GDM1 (cell line): ENCODE measurements at regions not wholly inside any gene's neighbourhood (a gene's known extent, or its start where the extent isn't known, plus 50 kb on each side); places are given as distances from the start of the nearest gene placed in this dataset.

ENCODE experiments used
- DNase-seq: peaks from one replicate; lab custom pipeline; 2025; lab: John Stamatoyannopoulos, UW

DNA sequence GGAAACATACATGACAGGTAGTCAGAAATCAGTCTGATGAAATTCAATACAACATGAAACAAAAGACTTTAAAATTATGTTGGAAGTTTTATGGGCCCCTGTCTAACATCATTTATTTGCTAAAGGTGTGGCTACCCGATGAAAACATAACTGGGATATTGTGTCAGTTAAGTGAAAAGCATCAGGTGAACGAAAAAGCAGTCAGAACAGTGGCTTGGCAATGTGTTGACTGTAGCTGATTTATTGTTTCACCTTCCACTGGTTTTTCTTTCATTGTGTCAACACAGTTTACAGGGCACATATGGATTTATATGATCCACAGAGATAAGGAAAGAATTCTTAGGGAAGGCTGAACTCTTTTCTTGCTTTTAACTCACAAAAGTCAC lies 429.6 kb upstream of the ZNF608 start:
- no peak for DNase-seq

DNA sequence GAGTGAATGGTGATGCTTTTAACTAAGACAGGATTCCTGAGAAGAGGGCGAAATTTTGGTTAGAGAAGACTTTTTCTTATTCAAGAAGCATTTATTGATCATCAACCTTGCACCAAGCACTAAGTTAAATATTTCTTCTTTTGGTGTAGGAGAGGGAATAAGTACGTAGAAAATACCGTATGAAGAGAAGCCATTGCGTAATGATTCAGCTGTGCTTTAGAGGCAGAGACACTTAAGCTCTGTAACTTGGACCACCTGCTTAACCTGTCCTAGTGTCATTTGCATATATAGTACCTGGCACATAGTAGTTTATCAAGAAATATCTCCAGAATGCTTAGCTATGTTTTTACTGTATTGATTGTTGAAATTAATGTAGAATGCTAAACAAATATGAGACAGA lies 430.9 kb upstream of the ZNF608 start:
- no peak for DNase-seq

DNA sequence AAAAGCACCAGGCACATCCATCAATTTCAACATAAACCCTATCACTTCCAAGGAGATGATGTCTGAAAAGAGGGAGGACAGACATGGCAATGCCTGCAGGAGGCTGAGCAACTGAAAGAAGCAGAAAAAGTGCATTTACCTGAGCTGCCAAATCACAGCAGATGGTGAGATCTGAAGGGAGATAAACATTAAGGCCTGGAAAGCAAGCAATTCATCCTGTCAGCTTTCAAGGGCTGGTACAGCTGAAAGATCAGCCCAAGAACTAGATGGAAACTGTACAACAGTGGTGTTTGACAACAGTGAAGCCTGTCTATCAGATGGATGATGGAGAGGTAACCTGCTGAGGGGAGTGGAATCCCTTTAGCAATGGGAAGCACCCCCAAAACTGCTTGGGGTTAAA lies 433.2 kb upstream of the ZNF608 start:
- no peak for DNase-seq

DNA sequence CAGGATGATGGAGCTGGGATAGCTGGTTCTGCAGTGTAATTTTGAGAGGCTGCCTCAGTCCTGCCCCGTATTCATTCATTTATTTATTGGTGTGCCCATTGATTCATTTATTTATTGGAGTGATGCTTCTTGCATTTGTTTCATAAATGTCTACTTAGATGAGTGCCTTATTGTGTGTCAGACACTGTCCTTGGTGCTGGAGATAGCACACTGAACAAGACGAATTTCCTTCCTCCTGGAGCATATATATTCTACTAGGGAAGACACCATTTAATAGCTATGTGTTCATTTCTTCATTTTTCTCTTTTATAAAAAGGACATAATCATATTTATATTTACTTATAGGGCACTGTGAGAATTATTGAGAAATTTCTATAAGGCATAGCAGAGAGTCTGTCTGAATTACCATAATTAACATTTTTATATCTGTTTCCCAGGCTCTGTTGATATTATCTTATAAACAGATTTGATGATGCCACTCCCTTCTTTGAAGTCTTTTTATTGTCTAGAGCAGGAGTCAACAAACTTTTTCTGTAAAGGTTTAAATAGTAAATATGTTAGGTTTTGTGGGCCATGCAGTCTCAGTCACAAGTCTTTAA lies 433.9 kb upstream of the ZNF608 start:
- DNase-seq: no peak

DNA sequence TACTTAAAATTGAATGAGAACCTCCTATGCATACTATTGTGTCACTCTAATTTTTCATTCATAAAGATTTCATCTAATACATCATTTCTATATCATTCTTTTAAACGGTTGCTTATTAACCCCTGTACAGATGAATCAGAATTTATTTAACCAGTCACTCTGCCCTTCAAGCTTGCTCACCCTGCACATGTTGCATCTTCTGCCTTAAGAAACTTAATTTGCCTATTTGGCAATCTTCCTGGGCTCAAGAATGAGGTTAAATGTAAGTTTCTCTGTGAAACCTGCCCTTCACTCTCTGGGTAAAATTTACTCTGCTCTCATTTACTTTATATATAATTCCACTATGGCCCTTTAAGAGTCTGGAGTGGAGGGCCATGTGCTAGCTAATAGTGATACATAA lies 434.7 kb upstream of the ZNF608 start:
- no peak for DNase-seq

DNA sequence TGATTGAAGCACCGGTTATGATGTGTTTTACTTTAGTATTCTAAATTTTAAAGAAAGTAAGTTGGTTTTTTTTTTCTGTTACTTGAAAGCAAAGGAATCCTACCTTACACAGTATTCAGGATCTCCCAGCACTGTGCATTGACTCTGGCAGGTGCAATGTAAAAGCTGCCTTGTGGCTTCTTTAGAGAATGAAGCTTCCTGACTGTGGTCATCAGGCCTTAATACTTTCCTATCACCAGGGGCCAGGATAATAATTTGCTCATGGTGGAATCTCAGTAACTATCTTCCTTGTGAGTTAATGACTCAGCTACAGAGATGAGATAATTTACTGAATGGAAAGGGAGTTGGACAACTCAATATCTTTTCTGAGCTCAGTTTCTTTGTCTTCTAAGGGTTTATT lies 435.5 kb upstream of the ZNF608 start:
- DNase-seq: no peak

DNA sequence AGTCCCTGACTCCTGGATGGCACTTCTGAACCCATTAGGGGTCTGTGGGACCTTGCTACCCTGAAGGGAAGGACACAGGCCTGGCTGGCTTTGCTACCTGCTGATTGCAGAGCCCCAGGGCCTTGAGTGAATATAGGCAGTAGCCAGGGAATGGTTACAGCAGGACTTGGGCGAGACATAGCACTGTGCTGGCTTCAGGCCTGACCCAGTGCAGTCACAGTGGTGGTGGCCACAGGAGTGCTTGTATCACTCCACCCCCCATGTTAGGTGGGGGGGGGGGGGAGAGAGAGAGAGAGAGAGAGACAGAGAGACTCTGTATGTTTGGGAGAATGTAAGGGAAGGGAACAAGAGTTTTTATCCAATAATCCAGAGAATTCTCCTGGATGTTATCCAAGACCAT lies 439.3 kb upstream of the ZNF608 start:
- DNase-seq: no peak

DNA sequence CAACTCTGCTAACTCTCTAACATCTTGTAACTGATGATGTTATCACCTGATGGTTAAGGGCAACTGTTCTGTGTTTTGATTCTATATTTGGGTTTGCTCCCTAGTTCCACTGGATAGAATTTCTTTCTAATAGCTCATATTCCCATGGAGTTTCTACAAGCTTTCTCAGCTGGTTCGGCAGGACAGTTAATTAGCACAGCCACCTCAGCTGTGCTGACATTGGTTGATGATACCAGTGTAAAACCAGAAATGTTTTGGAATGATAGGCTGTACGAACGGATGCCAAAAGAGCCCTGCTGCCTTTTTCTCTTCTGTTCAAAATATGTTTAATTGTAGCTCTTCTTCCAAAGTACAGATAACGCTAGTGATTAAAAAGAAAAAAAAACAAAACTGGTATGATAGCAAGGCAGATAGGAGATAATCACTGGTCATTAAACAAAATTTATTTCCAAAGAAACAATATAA lies 440.5 kb upstream of the ZNF608 start:
- no peak for DNase-seq

DNA sequence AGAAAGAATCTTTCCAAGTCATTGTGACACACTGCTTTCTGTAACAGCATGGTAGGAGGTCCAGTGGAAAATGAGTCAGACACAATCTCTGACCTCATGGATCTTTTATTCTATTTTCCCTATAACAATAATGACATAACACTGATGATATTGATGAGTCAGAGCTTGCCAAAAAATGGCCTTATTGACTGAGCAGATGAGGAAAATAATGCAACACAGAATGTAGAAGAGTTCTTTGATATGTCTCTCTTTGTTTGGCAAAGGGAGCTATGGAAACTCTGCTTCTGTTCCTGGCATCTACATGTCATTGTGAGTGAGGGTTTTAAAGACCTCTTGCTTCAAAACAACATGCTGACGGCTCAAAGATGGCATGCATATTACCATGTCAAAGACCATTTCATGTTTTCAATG lies 443.1 kb upstream of the ZNF608 start:
- no peak for DNase-seq

DNA sequence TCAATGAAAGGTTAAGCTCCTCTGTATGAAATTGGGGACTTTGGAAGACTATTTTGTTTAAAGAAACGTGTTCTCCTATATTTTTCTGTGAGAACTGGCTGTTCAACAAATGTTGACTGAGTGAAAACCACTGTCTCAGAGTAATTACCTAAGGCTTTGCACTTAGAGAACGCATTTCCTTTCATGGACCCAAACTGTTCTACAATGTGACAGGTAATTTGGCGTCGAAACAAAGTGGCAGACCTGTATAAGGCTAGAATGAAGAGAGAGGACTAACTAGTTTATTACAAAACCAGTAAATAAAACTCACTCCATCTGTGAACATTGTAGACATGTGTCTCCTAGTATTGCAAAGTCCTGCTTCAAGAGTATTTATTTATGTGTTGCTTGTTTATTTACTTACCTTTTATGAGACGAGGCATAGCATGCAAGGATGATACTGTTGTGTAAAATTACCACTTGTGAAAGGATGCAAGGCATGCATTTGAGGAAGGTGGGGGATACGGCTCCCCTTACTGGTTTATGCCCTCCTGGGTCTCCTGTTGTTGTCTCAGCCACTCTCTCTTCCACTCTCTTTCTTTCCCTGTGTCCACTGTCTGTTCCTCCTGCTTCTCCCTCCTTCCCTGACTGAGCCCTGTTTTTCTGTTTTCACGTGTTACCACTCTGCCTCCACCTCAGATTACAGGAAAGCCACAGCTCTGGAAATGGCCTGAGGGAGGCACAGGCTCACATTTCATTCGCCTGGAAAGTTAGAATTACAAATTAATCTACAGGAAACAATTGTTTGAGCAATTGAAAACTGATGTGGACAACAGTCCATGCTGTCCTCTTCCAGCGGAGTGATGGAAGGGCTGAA lies 444.0 kb upstream of the ZNF608 start:
- DNase-seq: no peak

DNA sequence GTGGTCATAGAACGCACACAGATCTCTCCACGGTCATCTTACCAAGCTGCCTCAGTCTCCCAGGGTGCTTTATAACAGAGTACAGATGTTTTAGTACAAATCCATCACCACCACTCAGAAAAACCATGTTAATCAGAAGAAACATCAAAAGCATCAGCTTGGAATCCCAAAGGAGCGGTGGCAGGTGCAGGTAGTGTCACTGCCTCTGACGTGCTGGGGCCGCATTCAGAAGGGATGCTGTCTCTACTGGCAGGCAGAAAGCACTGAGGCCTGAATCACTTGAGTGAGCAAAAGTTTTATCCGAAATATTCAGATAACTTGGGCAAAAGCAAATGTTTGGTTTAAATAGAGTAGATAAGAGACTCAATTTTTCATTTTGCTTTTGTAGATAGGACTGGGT lies 448.4 kb upstream of the ZNF608 start:
- DNase-seq: no peak

DNA sequence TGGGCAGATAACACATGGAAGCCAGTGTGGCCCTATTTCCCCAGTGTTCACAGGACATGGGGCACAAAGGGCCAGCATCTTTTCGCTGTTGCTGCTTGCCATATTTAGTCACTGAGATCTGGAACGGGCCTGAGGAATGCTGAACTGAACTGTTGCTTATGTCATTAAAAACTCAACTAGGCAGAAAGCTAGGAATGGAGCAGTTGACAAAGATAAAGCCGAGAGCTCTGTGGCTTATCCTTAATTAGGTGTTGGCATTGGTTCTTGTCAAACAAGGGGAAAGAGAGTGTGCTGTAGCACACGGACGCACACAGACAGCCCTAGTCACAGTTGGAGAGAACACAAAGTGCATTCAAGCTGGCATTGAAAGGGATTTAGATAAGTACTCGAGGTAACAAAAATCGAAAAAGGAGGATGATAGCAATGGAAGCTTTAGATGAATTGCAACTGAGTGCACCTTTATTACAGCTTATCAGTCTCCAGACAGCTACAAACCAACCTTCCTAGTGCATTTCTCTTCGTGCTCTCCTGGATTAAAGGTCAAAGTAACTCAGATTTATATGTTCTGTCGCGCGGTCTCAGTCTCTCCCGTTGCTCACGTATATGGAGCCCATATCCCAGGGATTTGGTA lies 450.2 kb upstream of the ZNF608 start:
- no peak for DNase-seq

DNA sequence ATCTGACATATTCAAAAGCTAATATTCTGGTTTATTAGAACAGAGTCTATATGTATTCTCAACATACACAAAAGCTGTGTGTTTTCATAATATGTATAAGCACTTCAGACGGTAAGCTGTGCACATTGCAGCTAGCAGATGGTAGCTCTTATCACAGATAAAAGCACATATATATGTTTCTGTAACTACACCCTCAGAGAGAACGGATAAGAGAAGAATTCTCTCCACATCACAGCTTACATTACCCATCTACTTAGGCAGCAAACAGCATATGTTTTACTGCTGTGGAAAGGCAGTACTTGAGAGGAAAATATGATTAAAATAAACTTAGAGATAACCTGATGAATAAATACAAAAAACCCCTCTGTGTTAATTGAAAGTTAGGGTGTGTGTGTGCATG lies 450.9 kb upstream of the ZNF608 start:
- no peak for DNase-seq

DNA sequence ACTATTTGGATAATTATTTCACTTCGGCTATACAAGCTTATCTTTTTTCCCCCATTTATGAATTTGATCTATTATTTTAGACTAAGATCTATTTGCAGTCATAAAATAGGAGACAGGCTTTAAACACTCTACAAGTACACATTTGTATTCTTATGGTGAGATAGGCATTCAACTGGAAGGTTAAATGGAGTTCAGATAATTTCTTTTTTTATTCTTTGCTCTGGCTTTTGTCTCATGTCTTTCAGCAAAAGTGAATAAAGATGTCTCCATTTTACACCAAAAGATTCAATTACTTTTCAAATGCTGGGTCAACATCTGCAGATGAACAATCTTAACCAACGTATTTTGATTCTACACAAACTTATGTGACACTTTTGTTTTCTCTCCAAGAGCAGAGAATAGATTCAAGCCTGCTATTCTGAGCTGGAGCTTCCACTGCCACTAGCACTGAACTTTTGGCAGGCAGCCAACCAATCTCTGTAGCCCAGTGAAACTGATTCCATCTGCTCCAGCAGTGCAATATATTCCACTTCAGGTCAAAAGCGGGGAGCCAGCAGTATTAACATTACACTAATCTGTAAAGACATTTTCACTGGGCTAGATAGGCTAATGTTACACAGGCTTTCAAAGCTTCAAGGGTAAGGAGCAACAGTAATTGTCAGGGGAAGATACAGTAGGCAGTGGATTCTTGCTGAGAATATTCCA lies 452.0 kb upstream of the ZNF608 start:
- no peak for DNase-seq

DNA sequence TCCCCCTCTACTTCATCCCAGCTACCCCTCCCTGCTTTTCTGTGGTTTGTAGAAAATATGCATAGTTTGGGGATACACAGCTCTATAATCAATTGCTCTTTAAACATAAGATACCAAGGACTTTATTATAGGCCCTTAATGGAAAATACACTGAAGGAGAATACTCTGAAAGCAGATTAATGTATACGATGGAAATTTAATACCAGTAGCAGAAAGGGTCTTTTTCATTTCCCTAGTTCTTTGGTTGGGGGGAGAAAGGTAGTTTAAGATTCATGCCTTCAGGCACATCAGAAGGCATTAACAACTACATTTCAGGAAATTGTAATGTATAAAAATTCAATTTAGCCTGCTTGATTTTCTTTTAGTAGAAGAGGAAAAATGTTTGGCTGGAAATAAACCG lies 452.9 kb upstream of the ZNF608 start:
- no peak for DNase-seq

DNA sequence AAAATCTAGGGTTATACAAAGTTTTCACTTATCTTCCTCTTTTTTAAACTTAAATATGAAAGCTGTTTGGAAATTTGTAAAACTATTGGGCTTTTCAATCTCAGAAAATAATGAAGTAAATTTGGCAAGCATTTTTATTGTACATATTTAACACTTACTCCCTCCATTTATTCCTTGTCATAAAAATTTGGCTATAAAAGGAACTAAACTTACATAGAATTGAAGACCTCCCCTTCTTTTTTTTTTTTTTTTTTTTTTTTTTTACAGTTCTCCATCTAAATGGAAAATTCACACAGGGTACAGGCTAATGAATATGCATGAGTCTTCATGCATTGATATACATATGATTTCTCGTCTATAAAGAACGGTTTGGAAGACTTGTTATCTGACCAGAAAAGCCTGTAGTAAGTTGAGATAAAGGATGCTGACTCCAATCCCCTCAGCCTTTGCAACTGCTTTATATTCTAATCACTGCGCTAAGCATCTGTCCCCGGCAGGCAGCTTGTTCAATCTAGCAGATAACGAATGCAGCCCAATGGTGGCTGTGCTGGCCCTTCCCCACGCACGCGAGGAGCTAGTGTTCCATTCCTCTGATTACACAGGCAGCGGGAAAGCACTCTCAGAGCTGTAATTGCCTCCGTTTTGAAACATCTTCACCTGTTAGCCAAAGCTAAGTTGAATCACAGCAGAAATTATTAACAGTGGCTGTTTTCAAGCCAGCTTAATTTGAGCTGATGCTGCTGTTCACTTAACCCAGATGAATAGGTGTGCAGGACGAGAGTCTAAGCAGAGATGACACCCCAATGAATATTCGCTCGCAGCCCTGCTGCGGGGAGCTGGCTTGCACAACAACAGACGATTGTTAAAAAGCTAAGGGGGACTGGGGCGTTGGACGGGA lies 453.8 kb upstream of the ZNF608 start:
- DNase-seq: no peak

DNA sequence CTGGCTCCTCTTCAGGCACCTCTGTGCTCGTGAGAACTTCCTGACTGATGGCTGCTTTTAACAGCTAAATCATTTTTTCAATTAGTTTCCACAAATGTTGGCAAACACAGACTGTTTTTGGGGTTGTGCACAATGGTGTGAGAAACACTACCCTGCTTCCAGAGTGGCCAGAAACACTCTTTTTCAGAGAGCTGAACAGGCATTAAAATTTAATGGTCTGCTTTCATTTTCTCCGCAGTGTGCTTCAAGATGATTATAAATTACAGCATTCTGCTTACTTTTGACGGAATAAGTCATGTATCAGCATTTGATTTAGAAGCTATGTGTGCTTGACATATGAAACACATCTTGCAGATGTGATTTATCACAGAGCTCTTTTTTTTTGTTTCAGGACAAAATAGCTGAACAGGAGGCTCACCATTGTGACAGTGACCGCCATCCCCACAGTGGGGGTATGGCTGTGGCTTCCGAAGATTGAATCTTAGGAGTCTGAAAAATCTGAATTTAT lies 454.5 kb upstream of the ZNF608 start:
- DNase-seq: no peak

DNA sequence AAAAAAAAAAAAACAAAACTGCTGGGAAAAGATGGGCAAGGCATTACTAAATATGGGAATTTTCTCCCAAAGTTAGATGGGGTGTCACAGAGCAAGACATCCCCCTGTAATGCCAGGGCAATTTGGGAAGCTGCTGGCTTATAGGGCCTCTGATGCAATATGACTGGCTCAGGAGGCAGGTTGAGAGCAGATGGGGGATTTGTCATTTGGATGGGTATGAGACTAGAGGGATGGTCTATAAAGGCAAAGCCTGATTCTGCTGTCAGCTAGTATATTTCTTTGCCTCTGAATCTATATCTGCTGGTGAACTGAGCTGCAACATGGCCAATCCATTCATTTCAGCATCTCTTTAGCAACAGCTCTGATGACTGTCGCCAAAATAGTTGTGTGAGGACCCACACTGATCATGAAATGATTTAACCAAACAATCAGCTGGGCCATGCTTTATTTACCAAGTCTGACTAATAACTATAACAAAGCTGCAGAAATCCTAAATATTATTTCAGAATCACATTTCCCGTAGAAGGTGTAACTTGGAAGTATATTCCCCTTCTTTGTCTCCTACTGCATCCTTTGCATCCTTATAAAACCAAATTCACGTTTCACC lies 455.1 kb upstream of the ZNF608 start:
- no peak for DNase-seq

DNA sequence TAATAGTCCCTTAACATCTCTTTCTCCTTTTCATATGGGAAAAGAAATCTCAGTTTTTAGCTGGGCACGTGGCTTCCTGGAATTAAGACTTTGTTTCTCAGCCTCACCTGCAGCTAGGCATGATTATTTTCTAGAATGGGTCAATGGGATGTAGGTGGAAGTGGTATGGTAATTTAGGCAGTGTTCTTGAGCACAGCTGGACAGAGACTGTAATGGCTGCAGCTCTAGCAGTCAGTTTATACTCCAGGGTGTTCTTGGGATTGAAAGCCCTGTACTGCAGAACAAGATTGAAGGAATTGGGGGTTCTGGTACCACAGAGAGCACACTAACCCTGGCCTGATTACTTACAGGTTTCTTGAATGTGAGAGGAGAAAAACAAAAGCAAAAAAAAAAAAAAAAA lies 455.9 kb upstream of the ZNF608 start:
- DNase-seq: no peak

DNA sequence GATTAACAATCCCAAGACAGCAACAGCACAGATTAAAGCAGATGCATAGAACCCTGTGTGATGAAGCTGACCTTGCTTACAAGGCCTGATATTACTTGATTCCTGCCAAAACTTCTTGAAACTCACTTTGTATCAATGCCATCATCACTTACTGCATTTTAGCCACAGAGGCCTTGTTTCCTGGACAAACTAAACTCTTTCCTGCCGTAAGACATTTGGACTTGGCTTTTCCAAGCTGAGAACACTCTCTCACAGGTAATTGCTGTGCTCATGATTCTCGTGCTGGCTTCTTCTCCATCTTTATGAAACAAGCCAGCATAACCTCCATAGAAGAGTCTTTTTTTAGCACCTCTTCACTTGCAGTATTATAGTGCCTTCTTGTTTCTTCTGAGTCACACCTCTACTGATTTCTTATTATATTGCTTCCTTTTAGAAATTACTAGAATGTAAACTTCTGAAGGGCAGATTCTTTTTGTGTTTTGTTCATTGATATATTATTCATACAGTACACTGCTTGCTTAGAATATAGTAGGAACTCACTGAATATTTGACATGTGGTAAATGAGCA lies 456.5 kb upstream of the ZNF608 start:
- no peak for DNase-seq

DNA sequence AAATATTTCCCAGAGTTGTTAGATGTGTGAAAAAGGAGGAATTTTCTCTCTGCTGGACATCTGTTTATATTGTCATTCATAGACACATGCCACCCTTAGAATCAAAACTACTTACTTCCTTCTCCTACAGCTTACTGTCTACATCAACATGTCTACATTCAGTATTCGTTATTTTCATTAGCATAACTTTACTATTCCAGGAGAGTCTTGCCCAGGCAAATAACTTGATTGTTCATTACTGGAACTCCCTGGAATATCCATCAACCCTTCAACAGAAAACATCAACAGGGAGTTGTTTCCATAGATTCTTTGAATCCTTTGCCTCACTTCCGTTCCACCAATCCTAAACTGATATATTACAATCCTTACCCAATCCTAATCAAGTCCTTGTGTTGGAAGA lies 457.5 kb upstream of the ZNF608 start:
- DNase-seq: no peak
